Muscle of leg (tissue), 3 donors: ENCODE measurements at regions not wholly inside any gene's neighbourhood (a gene's known extent, or its start where the extent isn't known, plus 50 kb on each side); places are given as distances from the start of the nearest gene placed in this dataset.
"Not testable (repeated sequence)": the region's sequence is repeated elsewhere in the genome, so short reads cannot be mapped to it uniquely, and the experiment has no call there.

Experiments
- DNase-seq: peaks from one replicate; pipeline ENCODE4 v3.0.0; 2013
- H3K27ac ChIP-seq: one replicate; pipeline ENCODE4 v1.5.1; 2013; ENCODE audit warnings: mild to moderate bottlenecking, low read length, control low read depth
- H3K27me3 ChIP-seq: one replicate; pipeline ENCODE4 v1.6.1; 2013; ENCODE audit warnings: low read length; ENCODE audit not compliant: control insufficient read depth, insufficient read depth
- H3K36me3 ChIP-seq: one replicate; pipeline ENCODE4 v1.6.1; 2013; ENCODE audit warnings: low read length; ENCODE audit not compliant: control insufficient read depth, insufficient read depth
- H3K4me1 ChIP-seq: one replicate; pipeline ENCODE4 v1.6.1; 2013; ENCODE audit warnings: low read length; ENCODE audit not compliant: control insufficient read depth, insufficient read depth
- H3K4me3 ChIP-seq: one replicate; pipeline ENCODE4 v1.5.1; 2013; ENCODE audit warnings: low read length, control low read depth
- H3K9me3 ChIP-seq: replicated peaks from 2 replicates; pipeline ENCODE4 v1.6.1; 2013; ENCODE audit warnings: low read depth, low read length; ENCODE audit not compliant: control insufficient read depth
- WGBS: methylation state at CpG from one replicate; pipeline ENCODE4 v1.1.5; 2013; ENCODE audit warnings: missing lambda C conversion rate; ENCODE audit not compliant: insufficient coverage; 5-methylcytosine and 5-hydroxymethylcytosine counted together

- Histone ChIP-seq H3K4me3 (no peak overlapping the region), H3K27me3 (peaks cover 7% of the 10 kb centered on the region), H3K4me1 (peaks cover 4% of the 10 kb centered on the region), H3K27ac (no peak overlapping the region), H3K36me3 (no peaks in the 10 kb centered on the region), H3K9me3 (no peaks in the 10 kb centered on the region)
- peak; percentile 11 for DNase-seq
- no CpG with 5 or more reads among the region's 1 CpG for WGBS
Measured at GRCh38 chrX:69431420-69431819, 72.7 kb upstream of the NALF2 start.

GRCh38 chrX:69430785-69431184, 73.3 kb upstream of the NALF2 start:
- 50% methylated on average over 1 of the region's 2 CpGs for WGBS
- peaks cover 4% of the 10 kb centered on the region for H3K4me1 ChIP-seq
- peak; percentile 88 for DNase-seq
- no peaks in the 10 kb centered on the region for H3K36me3 ChIP-seq
- peaks cover 7% of the 10 kb centered on the region for H3K27me3 ChIP-seq
- no peaks in the 10 kb centered on the region for H3K9me3 ChIP-seq
- H3K27ac ChIP-seq, result no peak overlapping the region
- H3K4me3 ChIP-seq, result no peak overlapping the region

GRCh38 chrX:69429339-69430015, 74.6 kb upstream of the NALF2 start:
- DNase-seq, result peak; percentile 93

GRCh38 chrX:69428216-69428615, 75.9 kb upstream of the NALF2 start:
- 47% methylated on average over 1 of the region's 2 CpGs for WGBS
- no peaks in the 10 kb centered on the region for H3K36me3 ChIP-seq

More at GRCh38 chrX:69429339-69430015, 74.6 kb upstream of the NALF2 start:
- no peaks in the 10 kb centered on the region for H3K9me3 ChIP-seq
- no peak overlapping the region for H3K4me3 ChIP-seq
- peaks cover 4% of the 10 kb centered on the region for H3K4me1 ChIP-seq
- WGBS, result 44% methylated on average over 3 of the region's 6 CpGs
- peaks cover 11% of the 10 kb centered on the region for H3K27me3 ChIP-seq
- H3K27ac ChIP-seq, result no peak overlapping the region
- no peaks in the 10 kb centered on the region for H3K36me3 ChIP-seq

GRCh38 chrX:69424910-69425309, 79.2 kb upstream of the NALF2 start:
- WGBS, result 86% methylated on average over 1 of the region's 2 CpGs

More at GRCh38 chrX:69428216-69428615, 75.9 kb upstream of the NALF2 start:
- Histone ChIP-seq H3K27ac (no peak overlapping the region), H3K27me3 (peaks cover 11% of the 10 kb centered on the region), H3K9me3 (no peaks in the 10 kb centered on the region), H3K4me3 (no peak overlapping the region), H3K4me1 (peaks cover 4% of the 10 kb centered on the region)
- no peak for DNase-seq

GRCh38 chrX:69424161-69424560, 80.0 kb upstream of the NALF2 start:
- Histone ChIP-seq H3K36me3 (no peaks in the 10 kb centered on the region), H3K4me3 (no peak overlapping the region), H3K9me3 (no peaks in the 10 kb centered on the region), H3K27me3 (peaks cover 8% of the 10 kb centered on the region), H3K4me1 (peaks cover 4% of the 10 kb centered on the region), H3K27ac (no peak overlapping the region)
- peak; percentile 24 for DNase-seq

More at GRCh38 chrX:69424910-69425309, 79.2 kb upstream of the NALF2 start:
- no peak for DNase-seq
- Histone ChIP-seq H3K36me3 (no peaks in the 10 kb centered on the region), H3K4me3 (no peak overlapping the region), H3K4me1 (peaks cover 4% of the 10 kb centered on the region), H3K27ac (no peak overlapping the region), H3K27me3 (peaks cover 11% of the 10 kb centered on the region), H3K9me3 (no peaks in the 10 kb centered on the region)

GRCh38 chrX:69422208-69422607, 81.9 kb upstream of the NALF2 start:
- not testable (repeated sequence) for H3K4me3 ChIP-seq, H3K9me3 ChIP-seq, H3K27ac ChIP-seq, H3K36me3 ChIP-seq, H3K27me3 ChIP-seq, H3K4me1 ChIP-seq, DNase-seq
- WGBS, result no CpG with 5 or more reads among the region's 19 CpGs

GRCh38 chrX:69415698-69416097, 88.4 kb upstream of the NALF2 start:
- peaks cover 10% of the 10 kb centered on the region for H3K27me3 ChIP-seq
- H3K27ac ChIP-seq, result no peak overlapping the region
- no CpG with 5 or more reads among the region's 1 CpG for WGBS
- no peaks in the 10 kb centered on the region for H3K36me3 ChIP-seq
- no peaks in the 10 kb centered on the region for H3K4me1 ChIP-seq
- DNase-seq, result no peak
- no peak overlapping the region for H3K4me3 ChIP-seq
- H3K9me3 ChIP-seq, result peaks cover 6% of the 10 kb centered on the region

GRCh38 chrX:69412661-69413060, 91.5 kb upstream of the NALF2 start:
- Histone ChIP-seq H3K4me1 (no peaks in the 10 kb centered on the region), H3K27me3 (peaks cover 6% of the 10 kb centered on the region), H3K9me3 (peaks cover 6% of the 10 kb centered on the region), H3K36me3 (no peaks in the 10 kb centered on the region), H3K4me3 (no peak overlapping the region), H3K27ac (no peak overlapping the region)
- WGBS, result 67% methylated on average over 1 of the region's 3 CpGs
- DNase-seq, result no peak

GRCh38 chrX:69398881-69399280, 105.2 kb upstream of the NALF2 start:
- no peaks in the 10 kb centered on the region for H3K36me3 ChIP-seq
- no peak overlapping the region for H3K4me3 ChIP-seq
- DNase-seq, result no peak
- H3K9me3 ChIP-seq, result no peaks in the 10 kb centered on the region
- peaks cover 11% of the 10 kb centered on the region for H3K27me3 ChIP-seq
- H3K27ac ChIP-seq, result no peak overlapping the region
- H3K4me1 ChIP-seq, result no peaks in the 10 kb centered on the region

GRCh38 chrX:69396916-69397315, 107.2 kb upstream of the NALF2 start:
- WGBS, result 52% methylated on average over 3 of the region's 4 CpGs
- peaks cover 16% of the 10 kb centered on the region for H3K27me3 ChIP-seq
- no peak overlapping the region for H3K4me3 ChIP-seq
- H3K4me1 ChIP-seq, result no peaks in the 10 kb centered on the region
- no peaks in the 10 kb centered on the region for H3K9me3 ChIP-seq
- no peak overlapping the region for H3K27ac ChIP-seq
- H3K36me3 ChIP-seq, result no peaks in the 10 kb centered on the region
- DNase-seq, result no peak
